Naive thymus-derived CD4-positive, alpha-beta T cell (primary cell): ENCODE measurements at regions not wholly inside any gene's neighbourhood (a gene's known extent, or its start where the extent isn't known, plus 50 kb on each side); places are given as distances from the start of the nearest gene placed in this dataset.

ENCODE experiments used
- ATAC-seq: fragments of 150-1000 bp; cut with Tn5 transposase; 2 replicates; pipeline ENCODE4 v1.10.0; 2021; ENCODE audit warnings: mild to moderate bottlenecking, moderate library complexity
- CTCF ChIA-PET: fragments of 350-600 bp; sonication (Branson Sonifier 250); formaldehyde crosslinking; loops from one replicate; lab custom pipeline; 2021; ENCODE audit warnings: antibody characterized with exemption; lab: Charles Lee
- POLR2A ChIA-PET: fragments of 350-600 bp; sonication (Branson Sonifier 250); formaldehyde crosslinking; loops from one replicate; lab custom pipeline; 2021; ENCODE audit warnings: antibody characterized with exemption, inconsistent platforms; lab: Charles Lee
- DNase-seq, 9 donors: peaks; one replicate each; pipeline versions ENCODE4 v3.0.0 to v3.0.0-alpha.2; 2020 to 2022; ENCODE audit warnings: mixed read lengths in 1 of 9
- H3K27ac ChIP-seq: one replicate; pipeline ENCODE4 v1.7.0; 2013; ENCODE audit warnings: mild to moderate bottlenecking, low read depth, low read length, moderate library complexity
- H3K27me3 ChIP-seq, 2 donors: one replicate each; pipeline ENCODE4 v1.7.0; 2013; ENCODE audit warnings: low read length in 2 of 2, mild to moderate bottlenecking in 2 of 2, moderate library complexity in 2 of 2; ENCODE audit not compliant: control insufficient read depth in 2 of 2, insufficient read depth in 2 of 2
- H3K36me3 ChIP-seq, 3 experiments: 1 replicate in 2 of 3; 2 replicates in 1 of 3; pipeline ENCODE4 v1.7.0; 2013; ENCODE audit warnings: low read length in 3 of 3, mild to moderate bottlenecking in 3 of 3, moderate library complexity in 1 of 3; ENCODE audit not compliant: insufficient read depth in 3 of 3, control insufficient read depth in 2 of 3
- H3K4me1 ChIP-seq, 2 donors: one replicate each; pipeline ENCODE4 v1.7.0; 2013; ENCODE audit warnings: low read length in 2 of 2, mild to moderate bottlenecking in 2 of 2, moderate library complexity in 1 of 2; ENCODE audit not compliant: control insufficient read depth in 2 of 2, insufficient read depth in 2 of 2
- H3K4me3 ChIP-seq: 2 replicates; pipeline ENCODE4 v1.7.0; 2013; ENCODE audit warnings: mild to moderate bottlenecking, low read length
- H3K9me3 ChIP-seq, 3 experiments: 1 replicate in 2 of 3; 2 replicates in 1 of 3; pipeline ENCODE4 v1.7.0; 2013; ENCODE audit warnings: low read length in 3 of 3; ENCODE audit not compliant: control insufficient read depth in 2 of 3
- H3K27ac Mint-ChIP-seq, 9 donors: one replicate each; pipeline ENCODE4 v1.8.0; 2020 to 2022; ENCODE audit warnings: mixed read lengths in 9 of 9, mild to moderate bottlenecking in 8 of 9, moderate library complexity in 5 of 9, inconsistent platforms in 2 of 9
- H3K27me3 Mint-ChIP-seq, 5 donors: one replicate each; pipeline ENCODE4 v1.8.0; 2021 to 2022; ENCODE audit warnings: mixed read lengths in 5 of 5, mild to moderate bottlenecking in 1 of 5
- H3K36me3 Mint-ChIP-seq, 5 donors: one replicate each; pipeline ENCODE4 v1.8.0; 2020 to 2022; ENCODE audit warnings: mixed read lengths in 5 of 5, mild to moderate bottlenecking in 3 of 5, inconsistent platforms in 1 of 5
- H3K4me1 Mint-ChIP-seq, 7 donors: one replicate each; pipeline ENCODE4 v1.8.0; 2020 to 2022; ENCODE audit warnings: mixed read lengths in 7 of 7, mild to moderate bottlenecking in 3 of 7, inconsistent platforms in 1 of 7
- H3K4me3 Mint-ChIP-seq, 10 donors: one replicate each; pipeline ENCODE4 v1.8.0; 2020 to 2022; ENCODE audit warnings: mild to moderate bottlenecking in 10 of 10, mixed read lengths in 10 of 10, moderate library complexity in 6 of 10, inconsistent platforms in 2 of 10
- H3K9me3 Mint-ChIP-seq, 11 donors: one replicate each; pipeline ENCODE4 v1.8.0; 2020 to 2022; ENCODE audit warnings: mixed read lengths in 11 of 11, mild to moderate bottlenecking in 4 of 11, inconsistent platforms in 1 of 11, moderate library complexity in 1 of 11
- intact Hi-C, 2 donors: fragments of 100-400 bp; cut with micrococcal nuclease; formaldehyde crosslinking; loops; one replicate each; pipeline ENCODE4 v1.15.1; 2023

GRCh38 chr2:30334762-30335363, 103.5 kb downstream of the LBH start:
- peak overlapping the region; percentile 95 to 100 (median 98) for H3K27ac Mint-ChIP-seq
- H3K36me3 Mint-ChIP-seq: peaks cover 0 to 9% (median 0%) of the 10 kb centered on the region in 5 donors
- ChIA-PET POLR2A (interaction anchor here (0.7 to 8.9 kb wide), 26 partner anchors 9 to 188 kb away, joined by 3 to 192 read pairs (median 6); partner anchors contain the start of genes LBH, LCLAT1 and YPEL5), CTCF (interaction anchor here (0.7 to 5.3 kb wide), 27 partner anchors 9 to 376 kb away, joined by 3 to 51 read pairs (median 5); partner anchors contain the start of genes LBH and LCLAT1)
- Histone ChIP-seq H3K4me1 (peaks cover 60 to 75% of the 10 kb centered on the region in 2 donors), H3K9me3 (no peaks in the 10 kb centered on the region), H3K27me3 (no peaks in the 10 kb centered on the region), H3K36me3 (no peaks in the 10 kb centered on the region), H3K4me3 (peak overlapping the region; percentile 9), H3K27ac (peak overlapping the region; percentile 71)
- H3K4me3 Mint-ChIP-seq: peak overlapping the region; percentile 51 to 92 (median 84)
- ATAC-seq (no peak), DNase-seq (peak in 4 of 9 donors; percentile 24 to 32 (median 28))
- peaks cover 0 to 7% (median 0%) of the 10 kb centered on the region in 11 donors for H3K9me3 Mint-ChIP-seq
- H3K4me1 Mint-ChIP-seq: peaks cover 72 to 95% (median 92%) of the 10 kb centered on the region in 7 donors
- intact Hi-C loops: loop anchor here (1.0 to 10.0 kb wide), 6 partner anchors 127 to 380 kb away; no protein-coding TSS in a partner anchor
- H3K27me3 Mint-ChIP-seq: no peaks in the 10 kb centered on the region

- POLR2A ChIA-PET: interaction anchor here (0.8 to 8.9 kb wide), 20 partner anchors 9 to 140 kb away, joined by 3 to 192 read pairs (median 6); partner anchors contain the start of genes LBH and LCLAT1
- Mint-ChIP-seq H3K4me1 (peaks cover 66 to 90% (median 88%) of the 10 kb centered on the region in 7 donors), H3K36me3 (peaks cover 0 to 9% (median 0%) of the 10 kb centered on the region in 5 donors), H3K27me3 (no peaks in the 10 kb centered on the region), H3K9me3 (peaks cover 0 to 7% (median 0%) of the 10 kb centered on the region in 11 donors), H3K27ac (peak overlapping the region; percentile 95 to 100 (median 98)), H3K4me3 (peak overlapping the region; percentile 69 to 92 (median 85))
- Histone ChIP-seq H3K9me3 (no peaks in the 10 kb centered on the region), H3K4me3 (peak overlapping the region; percentile 46), H3K4me1 (peaks cover 60 to 75% of the 10 kb centered on the region in 2 donors), H3K36me3 (no peaks in the 10 kb centered on the region), H3K27ac (peak overlapping the region; percentile 71), H3K27me3 (no peaks in the 10 kb centered on the region)
- DNase-seq (peak in 1 of 9 donors; percentile 11), ATAC-seq (no peak)
- intact Hi-C loops: loop anchor here (2.0 to 10.0 kb wide), 6 partner anchors 21 to 379 kb away; no protein-coding TSS in a partner anchor
- CTCF ChIA-PET: interaction anchor here (0.6 to 5.3 kb wide), 15 partner anchors 10 to 171 kb away, joined by 3 to 51 read pairs (median 8); partner anchors contain the start of gene LBH
Observed at GRCh38 chr2:30336084-30336483, 104.8 kb downstream of the LBH start.

- ChIA-PET POLR2A (interaction anchor here (0.8 to 8.9 kb wide), 30 partner anchors 8 to 187 kb away, joined by 3 to 192 read pairs (median 4); partner anchors contain the start of genes LBH and LCLAT1), CTCF (interaction anchor here (0.5 to 5.3 kb wide), 17 partner anchors 10 to 375 kb away, joined by 3 to 51 read pairs (median 3); partner anchors contain the start of gene LBH)
- peaks cover 3 to 12% (median 8%) of the 10 kb centered on the region in 5 donors for H3K36me3 Mint-ChIP-seq
- Histone ChIP-seq H3K36me3 (no peaks in the 10 kb centered on the region), H3K4me3 (peak overlapping the region; percentile 46), H3K4me1 (peaks cover 60 to 71% of the 10 kb centered on the region in 2 donors), H3K27ac (peak overlapping the region; percentile 71), H3K27me3 (no peaks in the 10 kb centered on the region), H3K9me3 (no peaks in the 10 kb centered on the region)
- H3K27ac Mint-ChIP-seq: peak overlapping the region; percentile 95 to 100 (median 98)
- ATAC-seq (peak; percentile 89), DNase-seq (peak; percentile 11 to 74 (median 69))
- H3K4me3 Mint-ChIP-seq: peak overlapping the region; percentile 69 to 92 (median 85)
- no peaks in the 10 kb centered on the region for H3K27me3 Mint-ChIP-seq
- H3K4me1 Mint-ChIP-seq: peaks cover 57 to 87% (median 84%) of the 10 kb centered on the region in 7 donors
- H3K9me3 Mint-ChIP-seq: peaks cover 2 to 8% (median 4%) of the 10 kb centered on the region in 11 donors
- intact Hi-C loops: loop anchor here (1.0 to 10.0 kb wide), 16 partner anchors 22 to 378 kb away; partner anchors contain the start of genes LBH (in 2 of the 2) and LCLAT1 (in 2 of the 2)
Observed at GRCh38 chr2:30336978-30337841, 105.9 kb downstream of the LBH start.

GRCh38 chr2:30338475-30338874, 107.1 kb downstream of the LBH start:
- POLR2A ChIA-PET: interaction anchor here (1.1 to 8.9 kb wide), 5 partner anchors 74 to 111 kb away, joined by 3 to 192 read pairs (median 10); partner anchors contain the start of gene LBH
- H3K36me3 Mint-ChIP-seq: peaks cover 5 to 17% (median 10%) of the 10 kb centered on the region in 5 donors

GRCh38 chr2:30339071-30339470, 107.7 kb downstream of the LBH start:
- H3K4me1 Mint-ChIP-seq: peaks cover 43 to 70% (median 65%) of the 10 kb centered on the region in 7 donors
- POLR2A ChIA-PET: interaction anchor here (1.0 to 8.9 kb wide), 2 partner anchors 104 to 193 kb away, joined by 3 to 192 read pairs; partner anchors contain the start of gene LBH
- H3K4me3 Mint-ChIP-seq: peak overlapping the region in 5 of 10 donors; percentile 22 to 92 (median 84)
- peaks cover 2 to 16% (median 7%) of the 10 kb centered on the region in 11 donors for H3K9me3 Mint-ChIP-seq
- DNase-seq: no peak
- Histone ChIP-seq H3K4me1 (peaks cover 42 to 52% of the 10 kb centered on the region in 2 donors), H3K9me3 (no peaks in the 10 kb centered on the region), H3K36me3 (no peaks in the 10 kb centered on the region), H3K27me3 (no peaks in the 10 kb centered on the region), H3K4me3 (no peak overlapping the region), H3K27ac (peak overlapping the region; percentile 71)
- peaks cover 0 to 2% (median 0%) of the 10 kb centered on the region in 5 donors for H3K27me3 Mint-ChIP-seq
- intact Hi-C loops: loop anchor here in 1 of 2 donors (5.0 to 10.0 kb wide), 2 partner anchors 172 to 376 kb away; no protein-coding TSS in a partner anchor
- no peak for ATAC-seq
- H3K27ac Mint-ChIP-seq: peak overlapping the region; percentile 95 to 100 (median 98)
- CTCF ChIA-PET: no interaction called here
- peaks cover 7 to 17% (median 10%) of the 10 kb centered on the region in 5 donors for H3K36me3 Mint-ChIP-seq

More at GRCh38 chr2:30338475-30338874, 107.1 kb downstream of the LBH start:
- H3K27me3 Mint-ChIP-seq: no peaks in the 10 kb centered on the region
- DNase-seq (no peak), ATAC-seq (no peak)
- peaks cover 48 to 76% (median 71%) of the 10 kb centered on the region in 7 donors for H3K4me1 Mint-ChIP-seq
- Histone ChIP-seq H3K27me3 (no peaks in the 10 kb centered on the region), H3K4me3 (no peak overlapping the region), H3K4me1 (peaks cover 48 to 58% of the 10 kb centered on the region in 2 donors), H3K9me3 (no peaks in the 10 kb centered on the region), H3K36me3 (no peaks in the 10 kb centered on the region), H3K27ac (peak overlapping the region; percentile 71)
- peak overlapping the region; percentile 95 to 100 (median 98) for H3K27ac Mint-ChIP-seq
- peak overlapping the region; percentile 8 to 92 (median 84) for H3K4me3 Mint-ChIP-seq
- H3K9me3 Mint-ChIP-seq: peaks cover 2 to 14% (median 7%) of the 10 kb centered on the region in 11 donors
- CTCF ChIA-PET: interaction anchor here (1.0 kb wide), 1 partner anchor 137 kb away, joined by 3 read pairs; no protein-coding TSS in a partner anchor
- intact Hi-C loops: loop anchor here in 1 of 2 donors (5.0 to 10.0 kb wide), 2 partner anchors 171 to 376 kb away; no protein-coding TSS in a partner anchor
